GM23338 (cell line): ENCODE measurements at regions not wholly inside any gene's neighbourhood (a gene's known extent, or its start where the extent isn't known, plus 50 kb on each side); places are given as distances from the start of the nearest gene placed in this dataset.

Source experiments
- ATAC-seq: fragments of 200-7000 bp; cut with Tn5 transposase; 3 replicates; pipeline ENCODE4 v1.9.1; 2020
- DNase-seq: peaks from one replicate; pipeline ENCODE4 v3.0.0-alpha.2; 2015; ENCODE audit warnings: low spot score
- H2AFZ ChIP-seq: fragments of 200-600 bp; sonication (generic); 2 replicates; pipeline ENCODE4 v1.8.0; 2016; ENCODE audit warnings: antibody characterized with exemption, mild to moderate bottlenecking, moderate library complexity
- H3F3A ChIP-seq: fragments of 200-600 bp; sonication (generic); replicated peaks from 2 replicates; pipeline ENCODE4 v1.8.0; 2017; ENCODE audit warnings: antibody characterized with exemption, mixed run types, low read depth
- H3K27ac ChIP-seq: fragments of 200-600 bp; sonication (generic); 2 replicates; pipeline ENCODE4 v1.6.1; 2016; ENCODE audit warnings: low read depth
- H3K27me3 ChIP-seq: fragments of 200-600 bp; sonication (generic); 2 replicates; pipeline ENCODE4 v1.8.0; 2016; ENCODE audit warnings: mild to moderate bottlenecking, mixed run types, moderate library complexity; ENCODE audit not compliant: insufficient read depth
- H3K36me3 ChIP-seq: fragments of 200-600 bp; sonication (generic); 2 replicates; pipeline ENCODE4 v1.8.0; 2016; ENCODE audit warnings: mild to moderate bottlenecking; ENCODE audit not compliant: insufficient read depth
- H3K4me1 ChIP-seq: fragments of 200-600 bp; sonication (generic); 2 replicates; pipeline ENCODE4 v1.8.0; 2016; ENCODE audit warnings: mild to moderate bottlenecking, moderate library complexity; ENCODE audit not compliant: insufficient read depth
- H3K4me2 ChIP-seq: fragments of 200-600 bp; sonication (generic); 2 replicates; pipeline ENCODE4 v1.7.1; 2017; ENCODE audit warnings: mixed run types
- H3K4me3 ChIP-seq: fragments of 200-600 bp; sonication (generic); 2 replicates; pipeline ENCODE4 v1.6.1; 2016; ENCODE audit warnings: mixed run types
- H3K79me2 ChIP-seq: fragments of 200-600 bp; sonication (generic); replicated peaks from 2 replicates; pipeline ENCODE4 v1.8.0; 2017; ENCODE audit warnings: mild to moderate bottlenecking; ENCODE audit not compliant: insufficient read depth
- H3K9me2 ChIP-seq: fragments of 200-600 bp; sonication (generic); 2 replicates; pipeline ENCODE4 v1.8.0; 2017; ENCODE audit not compliant: insufficient read depth
- H4K20me1 ChIP-seq: fragments of 200-600 bp; sonication (generic); replicated peaks from 2 replicates; pipeline ENCODE4 v1.8.0; 2017; ENCODE audit warnings: mild to moderate bottlenecking; ENCODE audit not compliant: insufficient read depth
- H3K27ac Mint-ChIP-seq: 2 replicates; pipeline ENCODE4 v1.8.0; 2020; ENCODE audit warnings: inconsistent platforms, mild to moderate bottlenecking, moderate library complexity, mixed read lengths
- H3K27me3 Mint-ChIP-seq: 3 replicates; pipeline ENCODE4 v1.8.0; 2022; ENCODE audit warnings: low read depth, mild to moderate bottlenecking, moderate library complexity, mixed read lengths, inconsistent platforms; ENCODE audit not compliant: insufficient read depth, poor library complexity
- H3K36me3 Mint-ChIP-seq: 3 replicates; pipeline ENCODE4 v1.8.0; 2021; ENCODE audit warnings: low read depth, mild to moderate bottlenecking, inconsistent platforms, moderate library complexity, mixed read lengths
- H3K4me1 Mint-ChIP-seq: 3 replicates; pipeline ENCODE4 v1.8.0; 2020; ENCODE audit warnings: mild to moderate bottlenecking, inconsistent platforms, mixed read lengths
- H3K4me3 Mint-ChIP-seq: 3 replicates; pipeline ENCODE4 v1.8.0; 2021; ENCODE audit warnings: moderate library complexity, mild to moderate bottlenecking, inconsistent platforms, mixed read lengths
- H3K9me3 Mint-ChIP-seq: 3 replicates; pipeline ENCODE4 v1.8.0; 2020; ENCODE audit warnings: moderate library complexity, mild to moderate bottlenecking, inconsistent platforms, mixed read lengths
- EZH2phosphoT487 ChIP-seq: fragments of 200-600 bp; sonication (generic); IDR thresholded peaks from one replicate; pipeline ENCODE4 v1.8.1; 2018; ENCODE audit warnings: antibody characterized with exemption; ENCODE audit not compliant: unreplicated experiment
- NANOG ChIP-seq: IDR thresholded peaks from 2 replicates; pipeline ENCODE4 v1.6.1; 2016; ENCODE audit warnings: antibody characterized with exemption, borderline replicate concordance
- REST ChIP-seq: IDR thresholded peaks from one replicate; pipeline ENCODE4 v1.6.1; 2018; ENCODE audit warnings: antibody characterized with exemption; ENCODE audit not compliant: unreplicated experiment
- ZNF114 ChIP-seq: fragments of 250-450 bp; sonication (Bioruptor Pico); IDR thresholded peaks from 2 replicates; pipeline ENCODE4 v1.5.0; 2020; ENCODE audit warnings: mild to moderate bottlenecking, moderate library complexity
- TF ChIP-seq, protein P1 (sequence below): fragments of 250-450 bp; sonication (Bioruptor Pico); IDR thresholded peaks from 2 replicates; pipeline ENCODE4 v1.5.0; 2020; ENCODE audit warnings: mild to moderate bottlenecking, moderate library complexity

DNA sequence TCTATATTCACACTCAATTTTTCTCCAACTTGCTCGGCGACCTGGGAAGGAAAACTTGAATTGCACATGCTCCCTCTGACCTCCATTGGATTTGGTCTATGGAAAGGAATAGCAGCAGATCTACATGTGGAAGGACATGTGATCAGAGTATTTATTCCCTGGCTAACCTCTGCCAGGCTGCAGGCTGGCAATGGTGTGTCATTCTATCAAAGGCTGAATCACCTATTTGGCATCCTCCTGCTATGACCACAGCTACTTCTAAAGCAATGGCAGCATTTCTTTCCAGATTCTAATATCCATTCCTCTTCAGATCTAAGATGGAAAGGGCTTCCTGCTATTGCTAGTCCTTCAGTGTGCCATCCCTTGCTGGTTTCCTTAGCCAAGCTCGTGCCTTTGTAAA lies 144.3 kb upstream of the FREM2 start:
- no peak for DNase-seq
- no peaks in the 10 kb centered on the region for H4K20me1 ChIP-seq
- H3K27me3 ChIP-seq = no peaks in the 10 kb centered on the region
- no peaks in the 10 kb centered on the region for H3K9me2 ChIP-seq
- Mint-ChIP-seq H3K4me3 (no peak overlapping the region), H3K27ac (no peak overlapping the region), H3K27me3 (peaks cover 5% of the 10 kb centered on the region), H3K9me3 (no peaks in the 10 kb centered on the region), H3K4me1 (peaks cover 8% of the 10 kb centered on the region; the same call in 1 of the 3 replicates), H3K36me3 (no peaks in the 10 kb centered on the region)
- no peaks in the 10 kb centered on the region for H3K4me1 ChIP-seq
- no peak for ATAC-seq
- H3K4me2 ChIP-seq = no peak overlapping the region
- no peaks in the 10 kb centered on the region for H3K36me3 ChIP-seq
- no peaks in the 10 kb centered on the region for H3K79me2 ChIP-seq
- no peak overlapping the region for H3K27ac ChIP-seq
- no peak for TF ChIP-seq ZNF114 (CRISPR knock-in tag)
- TF ChIP-seq EZH2phosphoT487 = no peak
- TF ChIP-seq, protein P1, sequence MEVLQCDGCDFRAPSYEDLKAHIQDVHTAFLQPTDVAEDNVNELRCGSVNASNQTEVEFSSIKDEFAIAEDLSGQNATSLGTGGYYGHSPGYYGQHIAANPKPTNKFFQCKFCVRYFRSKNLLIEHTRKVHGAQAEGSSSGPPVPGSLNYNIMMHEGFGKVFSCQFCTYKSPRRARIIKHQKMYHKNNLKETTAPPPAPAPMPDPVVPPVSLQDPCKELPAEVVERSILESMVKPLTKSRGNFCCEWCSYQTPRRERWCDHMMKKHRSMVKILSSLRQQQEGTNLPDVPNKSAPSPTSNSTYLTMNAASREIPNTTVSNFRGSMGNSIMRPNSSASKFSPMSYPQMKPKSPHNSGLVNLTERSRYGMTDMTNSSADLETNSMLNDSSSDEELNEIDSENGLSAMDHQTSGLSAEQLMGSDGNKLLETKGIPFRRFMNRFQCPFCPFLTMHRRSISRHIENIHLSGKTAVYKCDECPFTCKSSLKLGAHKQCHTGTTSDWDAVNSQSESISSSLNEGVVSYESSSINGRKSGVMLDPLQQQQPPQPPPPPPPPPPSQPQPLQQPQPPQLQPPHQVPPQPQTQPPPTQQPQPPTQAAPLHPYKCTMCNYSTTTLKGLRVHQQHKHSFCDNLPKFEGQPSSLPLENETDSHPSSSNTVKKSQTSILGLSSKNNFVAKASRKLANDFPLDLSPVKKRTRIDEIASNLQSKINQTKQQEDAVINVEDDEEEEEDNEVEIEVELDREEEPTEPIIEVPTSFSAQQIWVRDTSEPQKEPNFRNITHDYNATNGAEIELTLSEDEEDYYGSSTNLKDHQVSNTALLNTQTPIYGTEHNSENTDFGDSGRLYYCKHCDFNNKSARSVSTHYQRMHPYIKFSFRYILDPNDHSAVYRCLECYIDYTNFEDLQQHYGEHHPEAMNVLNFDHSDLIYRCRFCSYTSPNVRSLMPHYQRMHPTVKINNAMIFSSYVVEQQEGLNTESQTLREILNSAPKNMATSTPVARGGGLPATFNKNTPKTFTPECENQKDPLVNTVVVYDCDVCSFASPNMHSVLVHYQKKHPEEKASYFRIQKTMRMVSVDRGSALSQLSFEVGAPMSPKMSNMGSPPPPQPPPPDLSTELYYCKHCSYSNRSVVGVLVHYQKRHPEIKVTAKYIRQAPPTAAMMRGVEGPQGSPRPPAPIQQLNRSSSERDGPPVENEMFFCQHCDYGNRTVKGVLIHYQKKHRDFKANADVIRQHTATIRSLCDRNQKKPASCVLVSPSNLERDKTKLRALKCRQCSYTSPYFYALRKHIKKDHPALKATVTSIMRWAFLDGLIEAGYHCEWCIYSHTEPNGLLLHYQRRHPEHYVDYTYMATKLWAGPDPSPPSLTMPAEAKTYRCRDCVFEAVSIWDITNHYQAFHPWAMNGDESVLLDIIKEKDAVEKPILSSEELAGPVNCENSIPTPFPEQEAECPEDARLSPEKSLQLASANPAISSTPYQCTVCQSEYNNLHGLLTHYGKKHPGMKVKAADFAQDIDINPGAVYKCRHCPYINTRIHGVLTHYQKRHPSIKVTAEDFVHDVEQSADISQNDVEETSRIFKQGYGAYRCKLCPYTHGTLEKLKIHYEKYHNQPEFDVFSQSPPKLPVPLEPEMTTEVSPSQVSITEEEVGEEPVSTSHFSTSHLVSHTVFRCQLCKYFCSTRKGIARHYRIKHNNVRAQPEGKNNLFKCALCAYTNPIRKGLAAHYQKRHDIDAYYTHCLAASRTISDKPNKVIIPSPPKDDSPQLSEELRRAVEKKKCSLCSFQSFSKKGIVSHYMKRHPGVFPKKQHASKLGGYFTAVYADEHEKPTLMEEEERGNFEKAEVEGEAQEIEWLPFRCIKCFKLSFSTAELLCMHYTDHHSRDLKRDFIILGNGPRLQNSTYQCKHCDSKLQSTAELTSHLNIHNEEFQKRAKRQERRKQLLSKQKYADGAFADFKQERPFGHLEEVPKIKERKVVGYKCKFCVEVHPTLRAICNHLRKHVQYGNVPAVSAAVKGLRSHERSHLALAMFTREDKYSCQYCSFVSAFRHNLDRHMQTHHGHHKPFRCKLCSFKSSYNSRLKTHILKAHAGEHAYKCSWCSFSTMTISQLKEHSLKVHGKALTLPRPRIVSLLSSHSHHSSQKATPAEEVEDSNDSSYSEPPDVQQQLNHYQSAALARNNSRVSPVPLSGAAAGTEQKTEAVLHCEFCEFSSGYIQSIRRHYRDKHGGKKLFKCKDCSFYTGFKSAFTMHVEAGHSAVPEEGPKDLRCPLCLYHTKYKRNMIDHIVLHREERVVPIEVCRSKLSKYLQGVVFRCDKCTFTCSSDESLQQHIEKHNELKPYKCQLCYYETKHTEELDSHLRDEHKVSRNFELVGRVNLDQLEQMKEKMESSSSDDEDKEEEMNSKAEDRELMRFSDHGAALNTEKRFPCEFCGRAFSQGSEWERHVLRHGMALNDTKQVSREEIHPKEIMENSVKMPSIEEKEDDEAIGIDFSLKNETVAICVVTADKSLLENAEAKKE (CRISPR knock-in tag) = no peak
- no peak for TF ChIP-seq REST
- no peak for TF ChIP-seq NANOG
- no peak overlapping the region for H2AFZ ChIP-seq
- H3K4me3 ChIP-seq = no peak overlapping the region
- H3F3A ChIP-seq = no peaks in the 10 kb centered on the region
